ENCODE measurements at regions not wholly inside any gene's neighbourhood (a gene's known extent, or its start where the extent isn't known, plus 50 kb on each side); places are given as distances from the start of the nearest gene placed in this dataset.
A peak's percentile ranks its signal among the peaks of the same experiment; 100 is the strongest.
"Not testable (repeated sequence)": the region's sequence is repeated elsewhere in the genome, so short reads cannot be mapped to it uniquely, and the experiment has no call there.

DNA sequence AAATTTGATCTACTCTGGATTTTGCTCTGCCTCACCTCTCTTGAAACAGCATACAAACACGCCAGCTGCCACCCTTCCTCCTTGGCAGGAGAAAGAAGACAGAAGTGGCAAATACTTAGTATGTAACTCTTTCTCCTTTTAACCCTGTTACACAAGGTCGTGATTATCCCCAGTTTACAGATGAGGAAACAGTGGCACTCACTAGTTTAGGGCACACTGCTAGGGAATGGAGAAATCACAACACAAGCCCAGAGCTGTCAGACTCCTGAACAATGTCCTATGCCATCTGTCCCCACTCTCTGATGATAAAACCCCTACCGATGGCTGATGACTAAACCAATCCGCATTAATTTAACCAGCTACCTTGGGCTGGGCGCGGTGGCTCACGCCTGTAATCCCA is 79.7 kb downstream of the FGD2 start:
- Histone ChIP-seq H3K4me3 (no peak overlapping the region), H3K27ac (peak overlapping the region in 2 of 4 donors; percentile 29 to 35), H3K36me3 (no peaks in the 10 kb centered on the region), H3K9me3 (no peaks in the 10 kb centered on the region), H3K27me3 (no peaks in the 10 kb centered on the region), H3K4me1 (peaks cover 12 to 21% (median 18%) of the 10 kb centered on the region in 4 donors)
- ATAC-seq (ENCODE audit: low FRiP score in 2 of 2) (peak in 1 of 2 donors; percentile 28), DNase-seq (no peak)
- WGBS, 2 donors, result 81 to 87% methylated on average over 7 of the region's 7 CpGs
- TF ChIP-seq, protein P1, sequence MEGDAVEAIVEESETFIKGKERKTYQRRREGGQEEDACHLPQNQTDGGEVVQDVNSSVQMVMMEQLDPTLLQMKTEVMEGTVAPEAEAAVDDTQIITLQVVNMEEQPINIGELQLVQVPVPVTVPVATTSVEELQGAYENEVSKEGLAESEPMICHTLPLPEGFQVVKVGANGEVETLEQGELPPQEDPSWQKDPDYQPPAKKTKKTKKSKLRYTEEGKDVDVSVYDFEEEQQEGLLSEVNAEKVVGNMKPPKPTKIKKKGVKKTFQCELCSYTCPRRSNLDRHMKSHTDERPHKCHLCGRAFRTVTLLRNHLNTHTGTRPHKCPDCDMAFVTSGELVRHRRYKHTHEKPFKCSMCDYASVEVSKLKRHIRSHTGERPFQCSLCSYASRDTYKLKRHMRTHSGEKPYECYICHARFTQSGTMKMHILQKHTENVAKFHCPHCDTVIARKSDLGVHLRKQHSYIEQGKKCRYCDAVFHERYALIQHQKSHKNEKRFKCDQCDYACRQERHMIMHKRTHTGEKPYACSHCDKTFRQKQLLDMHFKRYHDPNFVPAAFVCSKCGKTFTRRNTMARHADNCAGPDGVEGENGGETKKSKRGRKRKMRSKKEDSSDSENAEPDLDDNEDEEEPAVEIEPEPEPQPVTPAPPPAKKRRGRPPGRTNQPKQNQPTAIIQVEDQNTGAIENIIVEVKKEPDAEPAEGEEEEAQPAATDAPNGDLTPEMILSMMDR (IDR thresholded peaks at IDR 0.05), result no peak
- TF ChIP-seq POLR2A (IDR thresholded peaks at IDR 0.05) (no peak), POLR2AphosphoS5 (IDR thresholded peaks at IDR 0.05) (peak in 1 of 2 donors; percentile 8)

DNA sequence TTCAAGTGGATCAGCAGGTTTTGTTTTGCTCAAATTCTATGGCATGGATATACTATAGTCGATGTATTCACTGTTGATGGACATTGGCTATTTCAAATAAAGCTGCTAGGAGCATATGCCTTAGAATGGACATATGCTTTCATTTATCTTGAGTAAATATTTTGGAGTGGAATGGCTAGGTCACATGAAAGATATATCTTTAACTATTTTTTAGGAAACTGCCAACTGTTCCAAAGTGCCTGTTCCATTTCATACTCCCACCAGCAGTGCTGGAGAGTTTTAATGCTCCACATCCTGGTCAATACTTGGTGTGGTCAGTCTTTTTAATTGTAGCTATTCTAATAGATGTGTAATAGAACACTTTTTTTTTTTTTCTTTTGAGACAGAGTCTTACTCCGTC is 81.1 kb upstream of the PIM1 start:
- WGBS, 2 donors, result 86 to 87% methylated on average over 2 of the region's 2 CpGs
- Histone ChIP-seq H3K27ac (no peak overlapping the region), H3K4me1 (peaks cover 0 to 11% (median 6%) of the 10 kb centered on the region in 4 donors), H3K9me3 (no peaks in the 10 kb centered on the region), H3K36me3 (no peaks in the 10 kb centered on the region), H3K4me3 (no peak overlapping the region), H3K27me3 (no peaks in the 10 kb centered on the region)
- DNase-seq, result no peak
- no peak for TF ChIP-seq POLR2A (IDR thresholded peaks at IDR 0.05)
- no peak for ATAC-seq (ENCODE audit: low FRiP score in 2 of 2)

DNA sequence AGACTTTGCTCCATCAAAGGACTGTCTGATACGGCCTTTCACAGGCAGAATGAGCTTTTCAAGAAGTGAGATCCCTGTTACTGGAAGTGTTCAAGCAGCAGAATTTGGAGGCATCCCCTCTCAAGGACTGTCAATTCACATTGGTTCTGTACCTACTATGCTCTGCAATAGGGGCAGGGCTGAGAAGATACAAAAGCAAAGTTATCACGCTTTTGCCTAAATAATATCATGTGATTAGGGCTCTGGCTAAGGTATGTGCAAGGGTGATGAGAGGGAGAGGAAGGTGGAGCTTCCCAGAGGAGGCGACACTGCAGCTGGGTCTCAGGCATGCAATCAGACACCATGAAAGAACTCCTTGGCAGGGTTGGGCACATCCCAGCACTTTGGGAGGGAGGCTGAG is 80.2 kb upstream of the PIM1 start:
- no peak for TF ChIP-seq EP300 (IDR thresholded peaks at IDR 0.05)
- no peak for TF ChIP-seq POLR2AphosphoS5 (IDR thresholded peaks at IDR 0.05)
- TF ChIP-seq POLR2A (IDR thresholded peaks at IDR 0.05), result no peak
- TF ChIP-seq, protein P1 (IDR thresholded peaks at IDR 0.05), result no peak
- DNase-seq (no peak), ATAC-seq (ENCODE audit: low FRiP score in 2 of 2) (no peak)
- 92 to 95% methylated on average over 3 of the region's 3 CpGs for WGBS, 2 donors
- Histone ChIP-seq H3K36me3 (no peaks in the 10 kb centered on the region), H3K27me3 (no peaks in the 10 kb centered on the region), H3K9me3 (no peaks in the 10 kb centered on the region), H3K4me1 (peaks cover 0 to 7% (median 4%) of the 10 kb centered on the region in 4 donors), H3K27ac (no peak overlapping the region), H3K4me3 (no peak overlapping the region)

DNA sequence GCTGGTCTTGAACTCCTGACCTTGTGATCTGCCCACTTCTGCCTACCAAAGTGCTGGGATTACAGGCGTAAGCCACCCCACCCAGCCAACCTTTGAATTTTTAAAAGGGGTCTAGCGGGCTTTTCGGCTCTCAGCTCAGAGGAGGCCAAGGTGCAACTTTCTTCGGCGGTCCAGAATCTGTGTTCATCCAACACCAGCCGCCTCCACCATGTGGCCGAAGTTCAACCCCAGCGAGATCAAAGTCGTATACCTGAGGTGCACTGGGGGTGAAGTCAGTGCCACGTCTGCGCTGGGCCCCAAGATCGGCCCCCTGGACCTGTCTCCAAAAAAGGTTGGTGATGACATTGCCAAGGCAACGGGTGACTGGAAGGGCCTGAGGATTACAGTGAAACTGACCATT is 78.8 kb upstream of the PIM1 start:
- H3K36me3 ChIP-seq; H3K27me3 ChIP-seq; ATAC-seq (ENCODE audit: low FRiP score in 2 of 2); H3K9me3 ChIP-seq; DNase-seq; H3K4me3 ChIP-seq; H3K27ac ChIP-seq: not testable (repeated sequence)
- peaks cover 0 to 14% (median 8%) of the 10 kb centered on the region in 4 donors for H3K4me1 ChIP-seq
- WGBS, 2 donors, result 92 to 96% methylated on average over 13 of the region's 13 CpGs

DNA sequence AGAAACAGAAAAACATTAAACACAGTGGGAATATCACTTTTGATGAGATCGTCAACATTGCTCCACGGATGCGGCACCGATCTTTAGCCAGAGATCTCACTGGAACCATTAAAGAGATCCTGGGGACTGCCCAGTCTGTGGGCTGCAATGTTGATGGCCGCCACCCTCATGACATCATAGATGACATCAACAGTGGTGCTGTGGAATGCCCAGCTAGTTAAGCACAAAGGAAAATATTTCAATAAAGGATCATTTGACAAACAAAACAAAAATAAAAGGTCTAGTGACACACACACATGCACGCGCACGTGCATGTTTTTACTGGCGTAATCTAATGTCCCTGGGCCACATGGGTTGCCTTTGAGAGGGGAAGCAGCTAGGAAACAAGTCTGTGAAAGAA is 78.4 kb upstream of the PIM1 start:
- not testable (repeated sequence) for H3K27me3 ChIP-seq; H3K4me3 ChIP-seq; H3K9me3 ChIP-seq; DNase-seq; H3K27ac ChIP-seq; ATAC-seq (ENCODE audit: low FRiP score in 2 of 2); H3K36me3 ChIP-seq
- H3K4me1 ChIP-seq, result peaks cover 0 to 15% (median 10%) of the 10 kb centered on the region in 4 donors
- WGBS, 2 donors, result 94 to 96% methylated on average over 9 of the region's 9 CpGs

DNA sequence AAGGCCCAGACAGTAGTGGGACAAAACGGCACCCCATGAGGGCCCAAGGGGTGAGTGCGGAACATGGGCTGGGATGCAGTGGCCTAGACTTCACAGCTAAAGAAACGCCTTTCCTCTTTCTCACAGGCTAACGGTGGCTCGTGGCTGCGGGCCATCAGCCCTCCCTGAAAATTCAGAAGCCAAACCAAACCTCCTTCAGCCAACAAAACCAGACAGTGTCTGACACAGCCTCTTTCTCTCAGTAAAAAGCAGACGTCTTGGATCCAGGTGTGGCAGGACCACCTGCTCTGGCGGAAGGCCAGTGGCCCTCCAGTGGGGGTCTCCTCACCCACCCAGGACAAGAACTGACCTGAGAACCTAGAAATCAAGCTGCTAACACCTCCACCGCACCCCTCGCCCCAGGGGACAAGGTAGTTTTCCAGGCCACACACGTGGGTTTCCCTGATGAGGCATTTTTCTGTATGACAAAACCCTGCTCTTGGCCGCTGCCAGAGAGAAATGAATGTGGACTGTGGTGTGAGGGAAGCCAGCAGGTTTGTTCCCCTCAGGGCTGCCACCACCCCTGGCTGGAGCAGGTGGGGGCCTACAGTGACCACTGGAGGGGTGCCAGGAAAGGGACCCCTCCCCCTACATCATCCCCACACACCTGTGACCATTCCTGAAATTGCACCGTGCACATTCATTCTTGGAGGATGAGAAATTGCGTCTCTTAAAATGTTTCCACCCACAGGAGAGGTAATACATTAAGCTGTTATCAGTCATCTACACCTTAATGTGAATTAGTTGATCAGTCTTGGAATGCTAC is 76.8 kb upstream of the PIM1 start:
- no peak overlapping the region for H3K27ac ChIP-seq
- 76 to 81% methylated on average over 7 to 14 of the region's 14 CpGs for WGBS, 2 donors
- ATAC-seq (ENCODE audit: low FRiP score in 2 of 2), result peak in 1 of 2 donors; percentile 78

More for the DNA sequence above, 76.8 kb upstream of the PIM1 start:
- DNase-seq, result no peak
- no peaks in the 10 kb centered on the region for H3K27me3 ChIP-seq
- H3K4me1 ChIP-seq, result peaks cover 0 to 15% (median 10%) of the 10 kb centered on the region in 4 donors
- no peaks in the 10 kb centered on the region for H3K36me3 ChIP-seq
- no peak overlapping the region for H3K4me3 ChIP-seq
- no peaks in the 10 kb centered on the region for H3K9me3 ChIP-seq
- TF ChIP-seq EP300 (IDR thresholded peaks at IDR 0.05) (no peak), POLR2A (IDR thresholded peaks at IDR 0.05) (no peak), POLR2AphosphoS5 (IDR thresholded peaks at IDR 0.05) (no peak)
- TF ChIP-seq, protein P1 (IDR thresholded peaks at IDR 0.05), result no peak
